Stimulated activated CD4-positive, alpha-beta T cell treated with anti-CD3 and anti-CD28 coated beads, Interleukin-2, amount 100 ng/mL, for 4 hours (primary cell): ENCODE measurements at regions not wholly inside any gene's neighbourhood (a gene's known extent, or its start where the extent isn't known, plus 50 kb on each side); places are given as distances from the start of the nearest gene placed in this dataset.

Experiments used
- DNase-seq: peaks from one replicate; pipeline ENCODE4 v3.0.0-alpha.2; 2020; ENCODE audit warnings: low read depth

GRCh38 chr16:80356365-80356764 is 184.4 kb upstream of the DYNLRB2 start:
- no peak for DNase-seq

- DNase-seq: no peak
Observed at GRCh38 chr16:80355335-80355734, 185.5 kb upstream of the DYNLRB2 start.

- no peak for DNase-seq
Observed at GRCh38 chr16:80350061-80350460, 190.7 kb upstream of the DYNLRB2 start.

- DNase-seq: no peak
Observed at GRCh38 chr16:80347900-80348299, 192.9 kb upstream of the DYNLRB2 start.

GRCh38 chr16:80347002-80347401 is 193.8 kb upstream of the DYNLRB2 start:
- DNase-seq: no peak

GRCh38 chr16:80346111-80346632 is 194.6 kb upstream of the DYNLRB2 start:
- DNase-seq: no peak

- no peak for DNase-seq
Observed at GRCh38 chr16:80345701-80346100, 195.1 kb upstream of the DYNLRB2 start.

- DNase-seq: no peak
Observed at GRCh38 chr16:80344570-80344969, 196.2 kb upstream of the DYNLRB2 start.

- DNase-seq: no peak
Observed at GRCh38 chr16:80341263-80341662, 199.5 kb upstream of the DYNLRB2 start.

GRCh38 chr16:80337786-80338185 is 203.0 kb upstream of the DYNLRB2 start:
- no peak for DNase-seq

GRCh38 chr16:80330803-80331202 is 210.0 kb upstream of the DYNLRB2 start:
- no peak for DNase-seq

GRCh38 chr16:80330150-80330549 is 210.6 kb upstream of the DYNLRB2 start:
- no peak for DNase-seq

GRCh38 chr16:80327740-80328139 is 213.1 kb upstream of the DYNLRB2 start:
- DNase-seq: no peak

- DNase-seq: no peak
Observed at GRCh38 chr16:80324371-80324770, 216.4 kb upstream of the DYNLRB2 start.

GRCh38 chr16:80323808-80324195 is 217.0 kb upstream of the DYNLRB2 start:
- DNase-seq: no peak

- no peak for DNase-seq
Observed at GRCh38 chr16:80323187-80323807, 217.5 kb upstream of the DYNLRB2 start.

GRCh38 chr16:80319181-80319580 is 221.6 kb upstream of the DYNLRB2 start:
- no peak for DNase-seq

GRCh38 chr16:80318107-80318506 is 222.7 kb upstream of the DYNLRB2 start:
- no peak for DNase-seq

- DNase-seq: no peak
Observed at GRCh38 chr16:80317599-80318037, 223.2 kb upstream of the DYNLRB2 start.

GRCh38 chr16:80317116-80317515 is 223.7 kb upstream of the DYNLRB2 start:
- no peak for DNase-seq

- no peak for DNase-seq
Observed at GRCh38 chr16:80314042-80314441, 226.8 kb upstream of the DYNLRB2 start.

GRCh38 chr16:80309178-80309577 is 231.6 kb upstream of the DYNLRB2 start:
- DNase-seq: no peak

GRCh38 chr16:80305410-80305809 is 235.4 kb upstream of the DYNLRB2 start:
- DNase-seq: no peak

GRCh38 chr16:80303691-80304090 is 237.1 kb upstream of the DYNLRB2 start:
- no peak for DNase-seq
